Suprapubic skin (tissue), 4 donors: ENCODE measurements at regions not wholly inside any gene's neighbourhood (a gene's known extent, or its start where the extent isn't known, plus 50 kb on each side); places are given as distances from the start of the nearest gene placed in this dataset.

Source experiments
- DNase-seq, 2 donors: peaks; one replicate each; pipeline ENCODE4 v3.0.0-alpha.2; 2019; ENCODE audit warnings: low spot score in 2 of 2
- H3K27ac ChIP-seq: fragments of 200-600 bp; sonication (generic); one replicate; pipeline ENCODE4 v1.5.1; 2019
- H3K27me3 ChIP-seq: fragments of 200-600 bp; sonication (generic); one replicate; pipeline ENCODE4 v1.5.1; 2019
- H3K36me3 ChIP-seq: fragments of 200-600 bp; sonication (generic); one replicate; pipeline ENCODE4 v1.5.1; 2019
- H3K4me1 ChIP-seq: fragments of 200-600 bp; sonication (generic); one replicate; pipeline ENCODE4 v1.5.1; 2019
- H3K4me3 ChIP-seq: fragments of 200-600 bp; sonication (generic); one replicate; pipeline ENCODE4 v1.5.1; 2019; ENCODE audit warnings: mild to moderate bottlenecking
- H3K9me3 ChIP-seq: fragments of 200-600 bp; sonication (generic); one replicate; pipeline ENCODE4 v1.5.1; 2019
- CTCF ChIP-seq, 2 donors: fragments of 200-600 bp in 1 of 2; fragments of 450-650 bp in 1 of 2; sonication (generic) in 1 of 2; IDR thresholded peaks; one replicate each; pipeline ENCODE4 v1.5.1; 2016 to 2019; ENCODE audit warnings: antibody characterized with exemption in 2 of 2, mild to moderate bottlenecking in 1 of 2, moderate library complexity in 1 of 2
- EP300 ChIP-seq: sonication (generic); formaldehyde crosslinking; IDR thresholded peaks from one replicate; pipeline ENCODE4 v1.6.1; 2017; ENCODE audit warnings: antibody characterized with exemption
- POLR2A ChIP-seq, 2 donors: fragments of 450-650 bp; IDR thresholded peaks; one replicate each; pipeline ENCODE4 v1.6.1; 2017; ENCODE audit warnings: antibody characterized with exemption in 2 of 2, mild to moderate bottlenecking in 2 of 2, moderate library complexity in 2 of 2
- POLR2AphosphoS5 ChIP-seq, 3 donors: sonication (generic); formaldehyde crosslinking; IDR thresholded peaks; one replicate each; pipeline ENCODE4 v1.6.1; 2017; ENCODE audit warnings: antibody characterized with exemption in 3 of 3
- WGBS: methylation state at CpG from one replicate; pipeline ENCODE4 v1.1.5; 2018; 5-methylcytosine and 5-hydroxymethylcytosine counted together

- no peaks in the 10 kb centered on the region for H3K4me1 ChIP-seq
- H3K27ac ChIP-seq = no peak overlapping the region
- no peak for DNase-seq
- no peaks in the 10 kb centered on the region for H3K36me3 ChIP-seq
- H3K9me3 ChIP-seq = no peaks in the 10 kb centered on the region
- TF ChIP-seq POLR2AphosphoS5 (IDR thresholded peaks at IDR 0.05) (no peak), POLR2A (IDR thresholded peaks at IDR 0.05) (no peak), CTCF (IDR thresholded peaks at IDR 0.05) (no peak), EP300 (no peak)
- no peak overlapping the region for H3K4me3 ChIP-seq
- WGBS = 94% methylated on average over 3 of the region's 3 CpGs
- H3K27me3 ChIP-seq = no peaks in the 10 kb centered on the region
Observed at GRCh38 chr10:9066152-9066551, 1011.7 kb downstream of the GATA3 start.

- Histone ChIP-seq H3K9me3 (no peaks in the 10 kb centered on the region), H3K4me1 (no peaks in the 10 kb centered on the region), H3K36me3 (no peaks in the 10 kb centered on the region), H3K27me3 (no peaks in the 10 kb centered on the region), H3K27ac (no peak overlapping the region), H3K4me3 (no peak overlapping the region)
- TF ChIP-seq POLR2AphosphoS5 (IDR thresholded peaks at IDR 0.05) = no peak
- TF ChIP-seq CTCF (IDR thresholded peaks at IDR 0.05) = no peak
- no peak for TF ChIP-seq EP300
- no peak for TF ChIP-seq POLR2A (IDR thresholded peaks at IDR 0.05)
- no peak for DNase-seq
Observed at GRCh38 chr10:9068003-9068402, 1013.5 kb downstream of the GATA3 start.

GRCh38 chr10:9069136-9069535 lies 1014.6 kb downstream of the GATA3 start:
- 60% methylated on average over 4 of the region's 4 CpGs for WGBS
- Histone ChIP-seq H3K4me1 (no peaks in the 10 kb centered on the region), H3K4me3 (no peak overlapping the region), H3K9me3 (no peaks in the 10 kb centered on the region), H3K27ac (no peak overlapping the region), H3K36me3 (no peaks in the 10 kb centered on the region), H3K27me3 (no peaks in the 10 kb centered on the region)
- no peak for DNase-seq
- TF ChIP-seq POLR2A (IDR thresholded peaks at IDR 0.05) = no peak
- TF ChIP-seq POLR2AphosphoS5 (IDR thresholded peaks at IDR 0.05) = no peak
- TF ChIP-seq CTCF (IDR thresholded peaks at IDR 0.05) = no peak
- no peak for TF ChIP-seq EP300

- H3K4me3 ChIP-seq = no peak overlapping the region
- TF ChIP-seq CTCF (IDR thresholded peaks at IDR 0.05) = no peak
- TF ChIP-seq EP300 = no peak
- no peak for TF ChIP-seq POLR2A (IDR thresholded peaks at IDR 0.05)
- no peak for TF ChIP-seq POLR2AphosphoS5 (IDR thresholded peaks at IDR 0.05)
- no peak for DNase-seq
- no peaks in the 10 kb centered on the region for H3K9me3 ChIP-seq
- 67% methylated on average over 1 of the region's 1 CpG for WGBS
- H3K4me1 ChIP-seq = no peaks in the 10 kb centered on the region
- no peak overlapping the region for H3K27ac ChIP-seq
- H3K36me3 ChIP-seq = no peaks in the 10 kb centered on the region
- no peaks in the 10 kb centered on the region for H3K27me3 ChIP-seq
Observed at GRCh38 chr10:9075420-9075819, 1020.9 kb downstream of the GATA3 start.

- no peaks in the 10 kb centered on the region for H3K9me3 ChIP-seq
- no peak overlapping the region for H3K4me3 ChIP-seq
- no peak for DNase-seq
- H3K36me3 ChIP-seq = no peaks in the 10 kb centered on the region
- H3K27me3 ChIP-seq = no peaks in the 10 kb centered on the region
- 65% methylated on average over 2 of the region's 2 CpGs for WGBS
- no peak overlapping the region for H3K27ac ChIP-seq
- no peaks in the 10 kb centered on the region for H3K4me1 ChIP-seq
- TF ChIP-seq POLR2A (IDR thresholded peaks at IDR 0.05) (no peak), POLR2AphosphoS5 (IDR thresholded peaks at IDR 0.05) (no peak), CTCF (IDR thresholded peaks at IDR 0.05) (no peak), EP300 (no peak)
Observed at GRCh38 chr10:9076066-9076465, 1021.6 kb downstream of the GATA3 start.
